SW480 (cell line): ENCODE measurements at regions not wholly inside any gene's neighbourhood (a gene's known extent, or its start where the extent isn't known, plus 50 kb on each side); places are given as distances from the start of the nearest gene placed in this dataset.

ENCODE experiments used
- DNase-seq: peaks from one replicate; pipeline ENCODE4 v3.0.0-alpha.2; 2016; ENCODE audit warnings: low spot score

GRCh38 chr15:73803806-73804205, 50.7 kb upstream of the INSYN1 start:
- DNase-seq, result no peak

- DNase-seq, result no peak
Observed at GRCh38 chr15:73805504-73806089, 52.4 kb upstream of the INSYN1 start.

- no peak for DNase-seq
Observed at GRCh38 chr15:73806698-73807483, 53.7 kb upstream of the INSYN1 start.

GRCh38 chr15:73807865-73808264, 54.7 kb upstream of the INSYN1 start:
- DNase-seq, result no peak

- peak; percentile 38 for DNase-seq
Observed at GRCh38 chr15:73809728-73810501, 56.8 kb upstream of the INSYN1 start.

- DNase-seq, result no peak
Observed at GRCh38 chr15:73812806-73813465, 59.8 kb upstream of the INSYN1 start.

- no peak for DNase-seq
Observed at GRCh38 chr15:73813589-73813988, 59.8 kb upstream of the TBC1D21 start.

- DNase-seq, result no peak
Observed at GRCh38 chr15:73818308-73818985, 54.9 kb upstream of the TBC1D21 start.

GRCh38 chr15:73821181-73821580, 52.2 kb upstream of the TBC1D21 start:
- no peak for DNase-seq

- DNase-seq, result no peak
Observed at GRCh38 chr15:73822998-73823397, 50.4 kb upstream of the TBC1D21 start.
